ENCODE measurements at regions not wholly inside any gene's neighbourhood (a gene's known extent, or its start where the extent isn't known, plus 50 kb on each side); places are given as distances from the start of the nearest gene placed in this dataset.
A peak's percentile ranks its signal among the peaks of the same experiment; 100 is the strongest.

DNA sequence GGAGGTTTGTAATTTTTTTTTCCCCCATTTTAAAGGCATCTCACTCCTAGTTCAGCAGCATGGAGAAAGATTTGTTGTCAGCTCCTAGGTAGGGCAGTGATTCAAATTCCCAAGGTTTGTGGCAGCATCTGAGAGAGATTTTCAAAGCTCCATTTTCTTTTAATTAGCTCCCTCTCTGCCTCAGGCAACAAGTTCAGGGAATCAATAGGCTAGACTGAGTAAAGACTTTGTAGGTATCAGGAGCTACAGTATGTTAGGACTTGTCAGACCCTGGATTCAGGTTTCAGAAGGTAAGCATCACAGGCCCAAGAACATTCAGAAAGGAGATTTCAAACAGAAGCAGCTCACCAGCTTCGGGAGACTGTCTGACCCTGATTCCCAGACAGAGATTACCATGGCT lies 273.3 kb upstream of the ERBB4 start:
- Histone ChIP-seq H4K8ac (replicated peaks; ENCODE audit: insufficient read length, low read depth, low read length) (no peak overlapping the region), H2BK120ac (ENCODE audit: low read depth, low read length, poor library complexity, severe bottlenecking) (no peak overlapping the region), H2BK20ac (ENCODE audit: low read depth, low read length, poor library complexity, severe bottlenecking) (no peak overlapping the region), H3T11ph (ENCODE audit: low read length) (no peak overlapping the region), H2BK15ac (ENCODE audit: low read depth, low read length) (no peak overlapping the region), H3K79me2 (ENCODE audit: insufficient read depth, low read length) (no peaks in the 10 kb centered on the region), H2BK12ac (ENCODE audit: insufficient read length, low read depth, low read length) (no peak overlapping the region), H2BK5ac (ENCODE audit: insufficient read length, low read length) (no peak overlapping the region), H3K18ac (ENCODE audit: insufficient read length, low read depth, low read length) (no peak overlapping the region), H3K79me1 (ENCODE audit: insufficient read depth, low read depth, low read length, poor library complexity, severe bottlenecking) (no peaks in the 10 kb centered on the region), H4K20me1 (ENCODE audit: control insufficient read depth, insufficient read depth, insufficient read length) (no peaks in the 10 kb centered on the region), H3K9me3 (ENCODE audit: control insufficient read depth, low read depth, low read length) (no peaks in the 10 kb centered on the region), H3K4ac (ENCODE audit: low read depth, low read length) (no peak overlapping the region), H3K27me3 (ENCODE audit: insufficient read depth, low read length) (no peaks in the 10 kb centered on the region), H3K27ac (ENCODE audit: insufficient read length, low read depth, low read length) (no peak overlapping the region), H3K23me2 (ENCODE audit: insufficient read length, low read depth, low read length, poor library complexity, severe bottlenecking) (no peaks in the 10 kb centered on the region), H4K91ac (ENCODE audit: insufficient read length, low read depth, low read length) (no peak overlapping the region), H3K4me1 (ENCODE audit: insufficient read depth, low read length) (no peaks in the 10 kb centered on the region), H3K56ac (ENCODE audit: insufficient read length, low read depth, low read length) (no peak overlapping the region), H3K4me2 (ENCODE audit: insufficient read depth, insufficient read length, low read length) (no peak overlapping the region), H2AK5ac (ENCODE audit: insufficient read length, low read length) (no peak overlapping the region), H4K5ac (ENCODE audit: insufficient read length, low read depth, low read length) (no peak overlapping the region), H2AFZ (ENCODE audit: low read length) (no peak overlapping the region), H3K23ac (ENCODE audit: insufficient read length, low read depth, low read length) (no peak overlapping the region), H3K9ac (ENCODE audit: extremely low read depth, insufficient read length, low read length) (no peak overlapping the region), H3K14ac (ENCODE audit: insufficient read depth, low read length) (no peak overlapping the region)
- no peak for DNase-seq
- no CpG with 5 or more reads among the region's 1 CpG for WGBS (ENCODE audit: extremely low coverage, insufficient read length, low lambda C conversion rate)
- H3K9me3 Mint-ChIP-seq = no peaks in the 10 kb centered on the region
- no peak overlapping the region for H3K4me3 Mint-ChIP-seq
- H3K36me3 Mint-ChIP-seq (ENCODE audit: insufficient read depth in 1 of 3, low read depth in 3 of 3) = no peaks in the 10 kb centered on the region
- no peaks in the 10 kb centered on the region for H3K27me3 Mint-ChIP-seq (ENCODE audit: low read depth)
- H3K27ac Mint-ChIP-seq = peak overlapping the region in 1 of 3 experiments; percentile 11; a peak in 1 of 7 replicates
- TF ChIP-seq, protein P1, sequence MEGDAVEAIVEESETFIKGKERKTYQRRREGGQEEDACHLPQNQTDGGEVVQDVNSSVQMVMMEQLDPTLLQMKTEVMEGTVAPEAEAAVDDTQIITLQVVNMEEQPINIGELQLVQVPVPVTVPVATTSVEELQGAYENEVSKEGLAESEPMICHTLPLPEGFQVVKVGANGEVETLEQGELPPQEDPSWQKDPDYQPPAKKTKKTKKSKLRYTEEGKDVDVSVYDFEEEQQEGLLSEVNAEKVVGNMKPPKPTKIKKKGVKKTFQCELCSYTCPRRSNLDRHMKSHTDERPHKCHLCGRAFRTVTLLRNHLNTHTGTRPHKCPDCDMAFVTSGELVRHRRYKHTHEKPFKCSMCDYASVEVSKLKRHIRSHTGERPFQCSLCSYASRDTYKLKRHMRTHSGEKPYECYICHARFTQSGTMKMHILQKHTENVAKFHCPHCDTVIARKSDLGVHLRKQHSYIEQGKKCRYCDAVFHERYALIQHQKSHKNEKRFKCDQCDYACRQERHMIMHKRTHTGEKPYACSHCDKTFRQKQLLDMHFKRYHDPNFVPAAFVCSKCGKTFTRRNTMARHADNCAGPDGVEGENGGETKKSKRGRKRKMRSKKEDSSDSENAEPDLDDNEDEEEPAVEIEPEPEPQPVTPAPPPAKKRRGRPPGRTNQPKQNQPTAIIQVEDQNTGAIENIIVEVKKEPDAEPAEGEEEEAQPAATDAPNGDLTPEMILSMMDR (conservative IDR thresholded peaks at IDR 0.05) = no peak
- H3K4me1 Mint-ChIP-seq = no peaks in the 10 kb centered on the region
